GM23338 (cell line): ENCODE measurements at regions not wholly inside any gene's neighbourhood (a gene's known extent, or its start where the extent isn't known, plus 50 kb on each side); places are given as distances from the start of the nearest gene placed in this dataset.

ENCODE experiments used
- ATAC-seq: fragments of 200-7000 bp; cut with Tn5 transposase; 3 replicates; pipeline ENCODE4 v1.9.1; 2020
- DNase-seq: peaks from one replicate; pipeline ENCODE4 v3.0.0-alpha.2; 2015; ENCODE audit warnings: low spot score
- H2AFZ ChIP-seq: fragments of 200-600 bp; sonication (generic); 2 replicates; pipeline ENCODE4 v1.8.0; 2016; ENCODE audit warnings: antibody characterized with exemption, mild to moderate bottlenecking, moderate library complexity
- H3F3A ChIP-seq: fragments of 200-600 bp; sonication (generic); replicated peaks from 2 replicates; pipeline ENCODE4 v1.8.0; 2017; ENCODE audit warnings: antibody characterized with exemption, mixed run types, low read depth
- H3K27ac ChIP-seq: fragments of 200-600 bp; sonication (generic); 2 replicates; pipeline ENCODE4 v1.6.1; 2016; ENCODE audit warnings: low read depth
- H3K27me3 ChIP-seq: fragments of 200-600 bp; sonication (generic); 2 replicates; pipeline ENCODE4 v1.8.0; 2016; ENCODE audit warnings: mild to moderate bottlenecking, mixed run types, moderate library complexity; ENCODE audit not compliant: insufficient read depth
- H3K36me3 ChIP-seq: fragments of 200-600 bp; sonication (generic); 2 replicates; pipeline ENCODE4 v1.8.0; 2016; ENCODE audit warnings: mild to moderate bottlenecking; ENCODE audit not compliant: insufficient read depth
- H3K4me1 ChIP-seq: fragments of 200-600 bp; sonication (generic); 2 replicates; pipeline ENCODE4 v1.8.0; 2016; ENCODE audit warnings: mild to moderate bottlenecking, moderate library complexity; ENCODE audit not compliant: insufficient read depth
- H3K4me2 ChIP-seq: fragments of 200-600 bp; sonication (generic); 2 replicates; pipeline ENCODE4 v1.7.1; 2017; ENCODE audit warnings: mixed run types
- H3K4me3 ChIP-seq: fragments of 200-600 bp; sonication (generic); 2 replicates; pipeline ENCODE4 v1.6.1; 2016; ENCODE audit warnings: mixed run types
- H3K79me2 ChIP-seq: fragments of 200-600 bp; sonication (generic); replicated peaks from 2 replicates; pipeline ENCODE4 v1.8.0; 2017; ENCODE audit warnings: mild to moderate bottlenecking; ENCODE audit not compliant: insufficient read depth
- H3K9me2 ChIP-seq: fragments of 200-600 bp; sonication (generic); 2 replicates; pipeline ENCODE4 v1.8.0; 2017; ENCODE audit not compliant: insufficient read depth
- H4K20me1 ChIP-seq: fragments of 200-600 bp; sonication (generic); replicated peaks from 2 replicates; pipeline ENCODE4 v1.8.0; 2017; ENCODE audit warnings: mild to moderate bottlenecking; ENCODE audit not compliant: insufficient read depth
- H3K27ac Mint-ChIP-seq: 2 replicates; pipeline ENCODE4 v1.8.0; 2020; ENCODE audit warnings: inconsistent platforms, mild to moderate bottlenecking, moderate library complexity, mixed read lengths
- H3K27me3 Mint-ChIP-seq: 3 replicates; pipeline ENCODE4 v1.8.0; 2022; ENCODE audit warnings: low read depth, mild to moderate bottlenecking, moderate library complexity, mixed read lengths, inconsistent platforms; ENCODE audit not compliant: insufficient read depth, poor library complexity
- H3K36me3 Mint-ChIP-seq: 3 replicates; pipeline ENCODE4 v1.8.0; 2021; ENCODE audit warnings: low read depth, mild to moderate bottlenecking, inconsistent platforms, moderate library complexity, mixed read lengths
- H3K4me1 Mint-ChIP-seq: 3 replicates; pipeline ENCODE4 v1.8.0; 2020; ENCODE audit warnings: mild to moderate bottlenecking, inconsistent platforms, mixed read lengths
- H3K4me3 Mint-ChIP-seq: 3 replicates; pipeline ENCODE4 v1.8.0; 2021; ENCODE audit warnings: moderate library complexity, mild to moderate bottlenecking, inconsistent platforms, mixed read lengths
- H3K9me3 Mint-ChIP-seq: 3 replicates; pipeline ENCODE4 v1.8.0; 2020; ENCODE audit warnings: moderate library complexity, mild to moderate bottlenecking, inconsistent platforms, mixed read lengths
- CREB1 ChIP-seq: fragments of 250-450 bp; sonication (Bioruptor Pico); IDR thresholded peaks from 2 replicates; pipeline ENCODE4 v1.5.0; 2020; ENCODE audit warnings: low read depth, mild to moderate bottlenecking, moderate library complexity
- CTCF ChIP-seq, 2 experiments: fragments of 200-600 bp in 1 of 2; sonication (generic) in 1 of 2; conservative IDR thresholded peaks; 2 replicates each; pipeline versions ENCODE4 v1.5.1 to v1.6.1; 2016 to 2017; ENCODE audit warnings: antibody characterized with exemption in 2 of 2, low read depth in 2 of 2, mild to moderate bottlenecking in 2 of 2, moderate library complexity in 1 of 2
- EZH2 ChIP-seq: fragments of 200-600 bp; sonication (generic); IDR thresholded peaks from one replicate; pipeline ENCODE4 v1.8.0; 2017; ENCODE audit warnings: antibody characterized with exemption, mild to moderate bottlenecking, low read depth; ENCODE audit not compliant: unreplicated experiment
- EZH2phosphoT487 ChIP-seq: fragments of 200-600 bp; sonication (generic); IDR thresholded peaks from one replicate; pipeline ENCODE4 v1.8.1; 2018; ENCODE audit warnings: antibody characterized with exemption; ENCODE audit not compliant: unreplicated experiment
- JUNB ChIP-seq: IDR thresholded peaks from one replicate; pipeline ENCODE4 v1.6.1; 2016; ENCODE audit warnings: antibody characterized with exemption; ENCODE audit not compliant: unreplicated experiment
- NANOG ChIP-seq: IDR thresholded peaks from 2 replicates; pipeline ENCODE4 v1.6.1; 2016; ENCODE audit warnings: antibody characterized with exemption, borderline replicate concordance
- POLR2AphosphoS5 ChIP-seq: IDR thresholded peaks from 2 replicates; pipeline ENCODE4 v1.6.1; 2016; ENCODE audit warnings: antibody characterized with exemption, low read depth
- REST ChIP-seq: IDR thresholded peaks from one replicate; pipeline ENCODE4 v1.6.1; 2018; ENCODE audit warnings: antibody characterized with exemption; ENCODE audit not compliant: unreplicated experiment
- STAT1 ChIP-seq: IDR thresholded peaks from one replicate; pipeline ENCODE4 v1.6.1; 2016; ENCODE audit warnings: antibody characterized with exemption; ENCODE audit not compliant: unreplicated experiment
- ZNF114 ChIP-seq: fragments of 250-450 bp; sonication (Bioruptor Pico); IDR thresholded peaks from 2 replicates; pipeline ENCODE4 v1.5.0; 2020; ENCODE audit warnings: mild to moderate bottlenecking, moderate library complexity
- ZNF331 ChIP-seq: fragments of 250-450 bp; sonication (Bioruptor Pico); IDR thresholded peaks from 2 replicates; pipeline ENCODE4 v1.5.0; 2020; ENCODE audit warnings: low read depth, mild to moderate bottlenecking, moderate library complexity
- ZNF462 ChIP-seq: fragments of 250-450 bp; sonication (Bioruptor Pico); IDR thresholded peaks from 2 replicates; pipeline ENCODE4 v1.5.0; 2020; ENCODE audit warnings: mild to moderate bottlenecking, moderate library complexity

GRCh38 chr3:112735926-112736325 lies 95.0 kb upstream of the CCDC80 start:
- Histone ChIP-seq H2AFZ (peak overlapping the region; percentile 72; the same call in 1 of the 2 replicates), H3K36me3 (no peaks in the 10 kb centered on the region), H3F3A (no peaks in the 10 kb centered on the region), H3K79me2 (no peaks in the 10 kb centered on the region), H3K27me3 (no peaks in the 10 kb centered on the region), H4K20me1 (no peaks in the 10 kb centered on the region), H3K27ac (no peak overlapping the region), H3K4me2 (no peak overlapping the region), H3K9me2 (no peaks in the 10 kb centered on the region), H3K4me1 (peaks cover 9% of the 10 kb centered on the region), H3K4me3 (no peak overlapping the region)
- Mint-ChIP-seq H3K36me3 (no peaks in the 10 kb centered on the region), H3K9me3 (no peaks in the 10 kb centered on the region), H3K27me3 (no peaks in the 10 kb centered on the region), H3K27ac (no peak overlapping the region), H3K4me1 (peaks cover 10% of the 10 kb centered on the region), H3K4me3 (no peak overlapping the region)
- DNase-seq (no peak), ATAC-seq (no peak)
- TF ChIP-seq EZH2phosphoT487, result no peak
- no peak for TF ChIP-seq STAT1
- TF ChIP-seq ZNF114 (CRISPR knock-in tag), result no peak
- no peak for TF ChIP-seq POLR2AphosphoS5
- no peak for TF ChIP-seq CREB1 (CRISPR knock-in tag)
- TF ChIP-seq ZNF462 (CRISPR knock-in tag), result no peak
- no peak for TF ChIP-seq JUNB
- TF ChIP-seq ZNF331 (CRISPR knock-in tag), result no peak
- TF ChIP-seq EZH2, result no peak
- TF ChIP-seq CTCF (conservative IDR thresholded peaks at IDR 0.05; ENCODE audit: low read depth in 2 of 2), result no peak
- TF ChIP-seq REST, result no peak
- TF ChIP-seq NANOG, result no peak
